ENCODE measurements at regions not wholly inside any gene's neighbourhood (a gene's known extent, or its start where the extent isn't known, plus 50 kb on each side); places are given as distances from the start of the nearest gene placed in this dataset.

- Histone ChIP-seq H3K27ac (ENCODE audit: low read depth, low read length) (no peak overlapping the region), H3K27me3 (ENCODE audit: control insufficient read depth, insufficient read depth, low read length) (no peaks in the 10 kb centered on the region), H3K4me3 (ENCODE audit: low read depth, low read length) (no peak overlapping the region), H3K36me3 (ENCODE audit: control insufficient read depth, insufficient read depth, low read length) (peaks cover 5% of the 10 kb centered on the region), H3K9me3 (ENCODE audit: control insufficient read depth, insufficient read depth, low read length) (no peaks in the 10 kb centered on the region), H3K4me1 (ENCODE audit: control insufficient read depth, insufficient read depth, low read length) (peaks cover 4% of the 10 kb centered on the region)
- 75% methylated on average over 1 of the region's 2 CpGs for WGBS (ENCODE audit: insufficient coverage)
- no peak for DNase-seq (ENCODE audit: low read depth in 4 of 6, low spot score in 6 of 6)
These were observed 96.4 kb downstream of the MARCHF4 start for GRCh38 chr2:216275890-216276289.

DNA sequence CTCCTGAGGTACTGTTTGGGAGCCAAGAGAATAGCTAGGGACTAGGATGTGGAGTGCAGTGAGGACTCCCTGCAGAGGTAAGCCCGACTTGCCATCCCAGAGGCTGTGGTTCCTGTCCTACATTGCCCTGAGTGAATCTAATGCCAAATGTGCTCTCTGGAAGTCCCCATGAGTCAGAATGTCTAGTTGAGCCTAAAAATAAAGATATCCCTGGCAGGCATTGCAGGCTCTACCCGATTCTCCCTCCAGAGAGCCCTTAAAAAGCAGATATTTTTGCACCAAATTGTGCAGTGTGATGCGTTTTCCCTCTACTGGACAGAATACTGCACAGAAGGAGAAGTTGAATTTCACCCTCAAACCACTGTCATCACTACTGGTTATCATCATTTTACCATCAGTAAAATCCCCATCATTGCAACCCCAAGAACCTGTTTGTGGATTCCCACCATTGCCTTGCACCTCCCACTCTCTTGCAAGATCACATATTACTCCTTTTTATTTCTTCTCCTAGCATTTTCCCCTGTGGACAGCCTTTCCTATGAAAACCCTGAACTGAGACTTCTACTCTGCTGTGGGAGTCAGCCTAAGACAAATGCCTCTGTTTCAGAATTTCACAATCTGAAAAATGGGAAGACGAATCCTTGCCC, 98.0 kb downstream of the MARCHF4 start:
- H3K36me3 ChIP-seq (ENCODE audit: control insufficient read depth, insufficient read depth, low read length), result peaks cover 5% of the 10 kb centered on the region
- WGBS (ENCODE audit: insufficient coverage), result 52% methylated on average over 3 of the region's 4 CpGs
- peaks cover 4% of the 10 kb centered on the region for H3K4me1 ChIP-seq (ENCODE audit: control insufficient read depth, insufficient read depth, low read length)
- H3K9me3 ChIP-seq (ENCODE audit: control insufficient read depth, insufficient read depth, low read length), result no peaks in the 10 kb centered on the region
- no peak overlapping the region for H3K27ac ChIP-seq (ENCODE audit: low read depth, low read length)
- H3K4me3 ChIP-seq (ENCODE audit: low read depth, low read length), result no peak overlapping the region
- H3K27me3 ChIP-seq (ENCODE audit: control insufficient read depth, insufficient read depth, low read length), result no peaks in the 10 kb centered on the region
- DNase-seq (ENCODE audit: low read depth in 4 of 6, low spot score in 6 of 6), result no peak

DNA sequence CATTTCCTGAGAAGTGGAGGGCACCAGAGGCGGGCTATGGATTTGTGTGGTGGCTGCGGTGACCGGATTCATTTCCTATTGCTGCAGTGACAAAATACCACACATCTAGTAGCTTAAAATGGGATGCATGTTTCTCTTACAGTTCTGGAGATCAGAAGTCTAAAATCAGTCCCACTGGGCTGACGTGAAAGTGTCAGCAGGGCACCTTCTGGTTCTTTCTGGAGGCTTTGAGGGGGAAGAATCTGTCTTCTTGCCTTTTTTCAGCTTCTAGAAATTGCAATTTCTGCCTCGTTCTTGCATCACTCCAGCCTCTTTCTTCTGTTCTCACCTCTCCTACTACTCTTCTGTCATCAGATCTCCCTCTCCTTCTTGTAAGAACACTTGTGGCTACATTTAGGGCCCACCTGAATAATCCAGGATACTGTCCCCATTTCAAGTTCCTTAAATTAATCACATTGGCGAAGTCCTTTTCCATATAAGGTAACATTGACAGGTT, 111.2 kb downstream of the MARCHF4 start:
- Histone ChIP-seq H3K27me3 (ENCODE audit: control insufficient read depth, insufficient read depth, low read length) (no peaks in the 10 kb centered on the region), H3K9me3 (ENCODE audit: control insufficient read depth, insufficient read depth, low read length) (no peaks in the 10 kb centered on the region), H3K4me3 (ENCODE audit: low read depth, low read length) (no peak overlapping the region), H3K36me3 (ENCODE audit: control insufficient read depth, insufficient read depth, low read length) (peaks cover 17% of the 10 kb centered on the region), H3K27ac (ENCODE audit: low read depth, low read length) (no peak overlapping the region), H3K4me1 (ENCODE audit: control insufficient read depth, insufficient read depth, low read length) (no peaks in the 10 kb centered on the region)
- DNase-seq (ENCODE audit: low read depth in 4 of 6, low spot score in 6 of 6), result no peak
- WGBS (ENCODE audit: insufficient coverage), result 90% methylated on average over 2 of the region's 6 CpGs

GRCh38 chr2:216260629-216261028, 111.7 kb downstream of the MARCHF4 start:
- Histone ChIP-seq H3K4me1 (ENCODE audit: control insufficient read depth, insufficient read depth, low read length) (no peaks in the 10 kb centered on the region), H3K9me3 (ENCODE audit: control insufficient read depth, insufficient read depth, low read length) (no peaks in the 10 kb centered on the region), H3K27ac (ENCODE audit: low read depth, low read length) (no peak overlapping the region), H3K4me3 (ENCODE audit: low read depth, low read length) (no peak overlapping the region), H3K27me3 (ENCODE audit: control insufficient read depth, insufficient read depth, low read length) (no peaks in the 10 kb centered on the region), H3K36me3 (ENCODE audit: control insufficient read depth, insufficient read depth, low read length) (peaks cover 17% of the 10 kb centered on the region)
- no peak for DNase-seq (ENCODE audit: low read depth in 4 of 6, low spot score in 6 of 6)
- 98% methylated on average over 4 of the region's 4 CpGs for WGBS (ENCODE audit: insufficient coverage)

DNA sequence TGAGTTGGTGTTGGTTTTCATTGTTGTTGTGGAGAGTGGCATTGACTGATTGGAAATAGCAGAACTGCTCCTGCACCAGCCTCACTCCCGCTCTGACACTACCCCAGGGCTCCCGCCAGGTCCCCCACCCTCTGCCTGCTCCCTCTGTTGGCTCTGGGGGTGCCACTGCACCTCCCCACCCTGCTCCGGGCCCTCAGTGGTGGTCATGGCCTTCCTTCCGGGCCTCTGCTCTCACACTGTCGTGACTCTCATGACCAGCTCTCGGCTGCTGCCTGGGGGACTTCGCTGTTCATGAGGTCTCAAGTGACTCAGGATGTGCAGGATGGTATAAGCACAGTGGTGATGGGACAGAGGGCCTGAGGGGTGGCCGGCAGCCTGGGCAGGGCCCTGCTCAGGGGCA, 113.2 kb downstream of the MARCHF4 start:
- WGBS (ENCODE audit: insufficient coverage), result 90% methylated on average over 8 of the region's 8 CpGs
- H3K27me3 ChIP-seq (ENCODE audit: control insufficient read depth, insufficient read depth, low read length), result no peaks in the 10 kb centered on the region
- no peak overlapping the region for H3K4me3 ChIP-seq (ENCODE audit: low read depth, low read length)
- peaks cover 17% of the 10 kb centered on the region for H3K36me3 ChIP-seq (ENCODE audit: control insufficient read depth, insufficient read depth, low read length)
- no peaks in the 10 kb centered on the region for H3K4me1 ChIP-seq (ENCODE audit: control insufficient read depth, insufficient read depth, low read length)
- no peaks in the 10 kb centered on the region for H3K9me3 ChIP-seq (ENCODE audit: control insufficient read depth, insufficient read depth, low read length)
- no peak overlapping the region for H3K27ac ChIP-seq (ENCODE audit: low read depth, low read length)
- no peak for DNase-seq (ENCODE audit: low read depth in 4 of 6, low spot score in 6 of 6)

DNA sequence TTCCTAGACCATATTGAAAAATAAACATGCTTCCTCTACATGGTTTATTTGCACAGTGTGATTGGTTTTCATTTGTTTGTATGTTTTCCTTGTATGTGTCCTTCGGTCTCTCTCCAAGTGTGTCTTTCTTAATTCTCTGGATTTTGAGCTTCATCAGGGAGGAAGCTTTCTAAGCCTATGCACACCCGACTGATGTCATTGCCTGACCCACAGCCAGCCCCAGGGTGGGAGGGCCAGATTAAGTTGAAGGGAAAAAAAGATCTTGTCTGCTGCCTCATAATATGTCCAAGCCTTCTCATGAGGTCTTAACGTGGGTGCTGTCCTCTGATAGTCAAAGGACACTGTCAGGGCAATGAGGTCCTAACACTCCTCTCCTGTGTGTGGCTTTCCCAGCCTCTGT, 115.2 kb downstream of the MARCHF4 start:
- H3K4me3 ChIP-seq (ENCODE audit: low read depth, low read length), result no peak overlapping the region
- no peaks in the 10 kb centered on the region for H3K27me3 ChIP-seq (ENCODE audit: control insufficient read depth, insufficient read depth, low read length)
- H3K9me3 ChIP-seq (ENCODE audit: control insufficient read depth, insufficient read depth, low read length), result no peaks in the 10 kb centered on the region
- peaks cover 14% of the 10 kb centered on the region for H3K36me3 ChIP-seq (ENCODE audit: control insufficient read depth, insufficient read depth, low read length)
- 85% methylated on average over 2 of the region's 3 CpGs for WGBS (ENCODE audit: insufficient coverage)
- no peak overlapping the region for H3K27ac ChIP-seq (ENCODE audit: low read depth, low read length)
- H3K4me1 ChIP-seq (ENCODE audit: control insufficient read depth, insufficient read depth, low read length), result no peaks in the 10 kb centered on the region
- no peak for DNase-seq (ENCODE audit: low read depth in 4 of 6, low spot score in 6 of 6)

All from spinal cord (tissue), 9 donors.